NCI-H748 (cell line): ENCODE measurements at regions not wholly inside any gene's neighbourhood (a gene's known extent, or its start where the extent isn't known, plus 50 kb on each side); places are given as distances from the start of the nearest gene placed in this dataset.
"Not testable (repeated sequence)": the region's sequence is repeated elsewhere in the genome, so short reads cannot be mapped to it uniquely, and the experiment has no call there.

Experiments
- DNase-seq: peaks from one replicate; lab custom pipeline; 2025; ENCODE audit not compliant: unreplicated experiment; lab: John Stamatoyannopoulos, UW

DNA sequence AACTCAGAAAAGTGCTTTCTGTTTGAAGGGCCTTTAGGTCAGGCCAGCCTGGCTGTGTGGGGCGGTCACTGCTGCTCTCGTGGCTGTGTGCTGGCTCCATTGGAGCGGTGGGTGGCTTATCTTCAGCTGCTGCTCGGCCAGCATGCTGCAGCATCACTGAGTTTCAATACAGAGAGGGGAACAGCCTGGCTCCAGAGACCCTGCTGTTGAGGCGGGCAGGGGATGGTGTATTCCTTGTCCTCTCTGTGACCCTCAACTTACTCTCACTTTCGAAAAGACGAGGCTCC, 248.5 kb upstream of the ONECUT1 start:
- DNase-seq: no peak

GRCh38 chr15:53037904-53038654, 247.9 kb upstream of the ONECUT1 start:
- no peak for DNase-seq

GRCh38 chr15:53036641-53037040, 246.5 kb upstream of the ONECUT1 start:
- no peak for DNase-seq

- no peak for DNase-seq
Observed at GRCh38 chr15:53034767-53035245, 244.7 kb upstream of the ONECUT1 start.

GRCh38 chr15:53033709-53034108, 243.6 kb upstream of the ONECUT1 start:
- DNase-seq: no peak

- DNase-seq: peak; percentile 9
Observed at GRCh38 chr15:53031469-53031868, 241.3 kb upstream of the ONECUT1 start.

DNA sequence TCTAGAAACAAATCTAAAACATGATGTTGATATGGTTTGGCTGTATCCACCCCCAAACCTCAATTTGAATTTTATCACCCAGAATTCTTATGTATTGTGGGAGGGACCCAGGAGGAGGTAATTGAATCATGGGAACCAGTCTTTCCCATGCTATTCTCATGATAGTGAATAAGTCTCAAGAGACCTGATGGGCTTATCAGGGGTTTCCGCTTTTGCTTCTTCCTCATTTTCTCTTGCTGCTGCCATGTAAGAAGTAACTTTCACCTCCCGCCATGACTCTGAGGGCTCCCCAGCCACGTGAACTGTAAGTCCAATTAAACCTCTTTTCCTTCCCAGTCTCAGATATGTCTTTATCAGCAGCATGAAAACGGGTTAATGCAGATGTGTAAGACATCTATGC, 232.7 kb upstream of the ONECUT1 start:
- no peak for DNase-seq

DNA sequence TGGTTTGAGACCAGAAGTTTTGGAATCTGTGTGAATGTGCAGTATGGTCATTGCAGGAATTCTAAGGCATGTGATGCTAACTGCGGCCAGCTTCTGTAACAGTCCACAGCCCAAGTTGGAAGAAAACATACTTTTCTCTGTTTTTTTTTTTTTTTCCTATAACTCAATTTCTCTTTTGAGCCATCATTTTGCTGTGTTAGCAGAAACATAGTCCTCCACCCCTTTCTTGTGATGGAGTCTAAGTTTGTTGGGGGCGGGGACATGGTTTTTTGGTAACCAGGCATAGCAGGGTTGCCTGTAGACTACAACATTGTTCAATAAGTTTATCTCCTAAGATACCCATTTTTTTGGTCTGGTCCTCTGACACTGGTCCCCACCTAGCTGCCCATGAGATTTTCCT, 223.2 kb upstream of the ONECUT1 start:
- no peak for DNase-seq

DNA sequence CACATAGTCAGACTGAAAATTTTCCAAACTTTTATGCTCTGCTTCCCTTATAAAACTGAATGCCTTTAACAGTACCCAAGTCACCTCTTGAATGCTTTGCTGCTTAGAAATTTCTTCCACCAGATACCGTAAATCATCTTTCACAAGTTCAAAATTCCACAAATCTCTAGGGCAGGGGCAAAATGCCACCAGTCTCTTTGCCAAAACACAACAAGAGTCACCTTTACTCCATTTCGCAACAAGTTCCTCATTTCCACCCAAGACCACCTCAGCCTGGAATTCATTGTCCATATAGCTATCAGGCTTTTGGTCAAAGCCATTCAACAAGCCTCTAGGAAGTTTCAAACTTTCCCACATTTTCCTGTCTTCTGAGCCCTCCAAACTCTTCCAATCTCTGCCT, 221.6 kb upstream of the ONECUT1 start:
- not testable (repeated sequence) for DNase-seq

DNA sequence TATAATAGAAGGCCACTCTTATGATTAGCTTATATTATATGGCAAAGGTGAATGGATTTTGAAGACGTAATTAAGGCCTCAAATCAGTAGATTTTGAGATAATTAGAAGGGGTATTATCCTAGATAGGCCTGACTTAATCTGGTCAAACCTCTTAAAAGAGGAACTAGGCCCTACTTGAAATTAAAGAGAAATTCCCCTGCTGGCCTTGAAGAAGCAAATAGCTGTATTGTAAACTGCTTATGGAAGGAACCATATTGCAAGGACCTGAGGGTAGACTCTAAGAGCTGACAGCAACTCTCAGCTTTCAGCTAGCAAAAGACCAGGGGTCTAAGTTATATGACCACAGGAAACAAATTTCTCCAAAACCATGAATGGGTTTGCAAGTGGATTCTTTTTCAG, 219.0 kb upstream of the ONECUT1 start:
- DNase-seq: no peak

DNA sequence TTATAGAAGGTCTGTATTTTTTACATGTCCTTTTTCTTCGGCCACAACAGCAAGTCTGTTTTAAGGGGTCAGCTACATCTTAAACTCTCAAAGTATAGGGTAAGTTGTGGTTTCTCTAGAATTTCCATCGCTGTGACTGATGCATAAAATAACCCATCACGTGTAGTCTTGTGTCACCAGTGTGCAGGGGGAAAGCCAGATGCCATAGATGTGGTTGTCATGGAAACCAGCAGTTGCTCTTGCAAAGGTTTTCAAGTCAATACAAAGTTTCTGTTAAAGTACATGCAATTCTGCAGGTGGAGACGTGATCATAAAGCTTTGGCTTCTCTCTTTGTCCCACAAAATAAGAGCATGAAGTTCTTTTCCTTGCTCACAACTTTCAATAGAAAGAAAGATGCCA, 210.3 kb upstream of the ONECUT1 start:
- DNase-seq: peak; percentile 7

DNA sequence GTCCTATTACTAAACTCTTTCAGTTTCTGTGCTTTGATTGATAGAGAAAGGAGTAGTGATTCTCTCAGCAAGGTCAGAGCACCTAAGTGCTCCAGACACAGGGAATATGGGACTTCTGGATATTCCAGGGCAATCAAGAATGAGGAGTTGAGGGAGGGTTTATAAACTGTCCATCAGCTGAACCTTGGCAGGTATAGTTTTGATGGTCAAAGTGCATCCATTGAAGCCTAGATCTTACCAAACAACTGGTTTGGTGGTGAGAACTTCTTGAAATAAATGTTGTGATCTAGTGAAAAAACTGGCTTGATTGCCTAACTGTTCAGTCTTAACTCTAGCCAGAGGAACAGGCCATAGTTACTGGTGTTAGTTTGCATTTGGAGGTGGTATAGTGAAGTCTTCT, 207.0 kb upstream of the ONECUT1 start:
- DNase-seq: no peak

DNA sequence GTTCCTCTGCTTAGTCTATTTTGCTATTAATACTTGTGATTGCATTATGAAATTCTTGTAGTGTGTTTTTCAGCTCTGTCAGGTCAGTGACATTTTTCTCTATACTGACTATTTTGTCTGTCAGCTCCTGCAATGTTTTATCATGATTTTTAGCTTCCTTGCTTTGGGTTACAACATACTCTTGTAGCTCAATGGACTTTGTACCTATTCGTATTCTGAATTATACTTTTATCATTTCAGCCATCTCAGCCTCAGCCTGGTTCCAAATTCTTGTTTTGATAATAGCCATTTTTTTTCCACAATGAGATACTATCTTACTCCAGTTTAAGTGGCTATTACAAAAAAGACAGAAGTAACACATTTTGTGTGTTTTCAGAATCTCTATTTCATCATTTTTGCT, 204.2 kb upstream of the ONECUT1 start:
- no peak for DNase-seq

DNA sequence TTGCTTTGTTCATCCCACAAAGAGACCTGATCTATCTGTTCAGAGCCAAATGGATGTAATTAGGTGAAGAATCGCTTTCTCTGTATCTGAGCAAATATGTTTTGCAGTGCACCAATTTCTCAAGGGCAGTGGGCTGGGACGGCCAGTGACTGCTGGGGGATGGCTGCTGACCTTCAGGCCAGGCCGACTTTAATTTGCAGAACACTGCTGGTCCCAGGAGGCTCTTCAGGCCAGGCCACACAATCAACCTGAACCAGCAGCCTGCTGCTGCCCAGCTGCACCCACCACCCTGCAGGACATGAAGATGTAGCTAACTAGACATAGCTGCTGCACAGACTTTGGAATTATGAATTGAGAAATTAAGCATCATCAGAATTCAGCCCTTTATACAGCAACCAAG, 194.4 kb upstream of the ONECUT1 start:
- no peak for DNase-seq

DNA sequence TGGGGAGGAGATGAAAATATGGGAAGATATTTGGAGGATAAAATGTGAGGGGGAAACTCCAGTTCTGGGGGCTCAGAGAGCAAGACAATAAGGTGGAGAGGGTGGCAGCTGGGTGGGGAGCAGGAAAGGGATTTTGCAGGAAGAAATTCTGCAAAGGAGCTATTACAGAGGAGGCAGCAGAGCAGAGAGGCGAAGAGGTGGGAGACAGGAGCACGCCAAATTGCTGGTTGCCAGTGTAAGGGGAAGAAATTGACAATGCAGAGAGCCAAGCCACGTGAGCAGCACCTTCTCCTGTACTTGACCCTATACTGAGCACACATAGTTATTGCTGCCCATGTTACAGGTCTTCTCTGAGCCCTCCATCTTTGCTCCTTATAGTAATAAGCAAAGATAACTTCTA, 190.3 kb upstream of the ONECUT1 start:
- no peak for DNase-seq

DNA sequence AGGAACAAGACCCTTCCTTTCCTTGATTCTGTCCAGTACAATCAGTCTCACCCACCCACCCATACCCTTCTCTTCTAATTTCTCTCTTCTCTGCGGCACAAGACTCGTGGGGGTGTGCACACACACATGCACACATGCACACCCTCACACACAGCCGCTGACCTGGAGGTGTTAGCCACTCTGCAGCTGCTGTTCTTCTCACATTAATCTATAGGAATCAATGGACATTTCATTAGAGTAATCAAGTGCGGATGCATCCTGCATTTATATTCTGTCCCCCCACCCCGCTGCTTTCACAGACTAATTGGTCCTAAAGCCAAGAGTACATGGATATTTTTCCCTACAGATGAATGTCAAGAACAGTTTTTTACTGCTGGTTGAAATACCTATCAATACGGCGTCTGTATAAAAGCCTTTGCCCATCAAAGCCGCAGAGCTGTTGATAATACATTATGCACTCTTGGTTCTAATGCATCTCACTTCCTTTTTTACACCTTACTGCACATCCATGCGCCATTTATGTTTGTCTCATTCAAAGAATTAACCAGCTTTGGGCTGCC, 186.5 kb upstream of the ONECUT1 start:
- no peak for DNase-seq

DNA sequence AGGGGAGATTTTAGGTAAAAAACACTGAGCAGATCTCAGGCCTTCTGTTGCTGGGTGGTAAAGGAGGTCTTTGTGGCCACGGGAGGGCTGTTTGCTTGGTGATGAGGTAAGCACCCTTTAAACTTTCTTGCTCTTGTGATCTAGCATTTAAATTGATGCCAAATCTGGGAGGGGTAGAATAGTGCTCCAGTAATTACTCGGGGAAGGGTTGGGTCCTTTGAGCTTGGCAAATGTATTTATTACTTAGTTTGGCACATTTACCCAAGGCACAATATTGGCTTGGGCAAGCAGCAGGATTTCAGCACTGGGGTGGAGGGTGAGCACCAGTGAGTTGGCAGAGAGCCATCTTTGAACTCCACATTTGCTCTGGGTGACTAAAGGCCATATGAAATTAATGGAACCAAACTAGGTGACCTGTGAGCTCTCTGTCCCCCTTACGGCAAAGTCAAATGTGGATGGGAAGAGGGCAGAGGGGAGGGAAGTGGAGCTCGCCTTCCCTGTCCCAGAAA, 185.9 kb upstream of the ONECUT1 start:
- DNase-seq: no peak

DNA sequence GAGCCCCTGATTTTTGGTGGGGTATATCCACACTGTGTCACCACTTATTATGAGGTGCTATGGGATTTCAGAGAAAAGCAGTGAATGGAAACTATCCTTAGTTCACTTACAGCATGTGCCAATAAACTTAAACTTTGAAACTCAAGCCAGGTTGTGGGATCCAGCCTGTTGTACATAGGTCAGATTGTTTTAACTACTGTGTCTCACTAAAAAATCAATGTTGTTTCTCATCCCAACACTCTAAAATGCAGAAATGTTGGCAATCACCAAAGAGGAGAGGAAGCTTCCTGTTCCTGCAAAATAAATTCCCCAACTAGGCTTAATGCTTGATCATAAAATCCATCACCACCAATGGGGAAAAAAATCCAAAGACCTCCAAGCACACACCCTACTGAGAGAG, 173.7 kb upstream of the ONECUT1 start:
- DNase-seq: no peak

DNA sequence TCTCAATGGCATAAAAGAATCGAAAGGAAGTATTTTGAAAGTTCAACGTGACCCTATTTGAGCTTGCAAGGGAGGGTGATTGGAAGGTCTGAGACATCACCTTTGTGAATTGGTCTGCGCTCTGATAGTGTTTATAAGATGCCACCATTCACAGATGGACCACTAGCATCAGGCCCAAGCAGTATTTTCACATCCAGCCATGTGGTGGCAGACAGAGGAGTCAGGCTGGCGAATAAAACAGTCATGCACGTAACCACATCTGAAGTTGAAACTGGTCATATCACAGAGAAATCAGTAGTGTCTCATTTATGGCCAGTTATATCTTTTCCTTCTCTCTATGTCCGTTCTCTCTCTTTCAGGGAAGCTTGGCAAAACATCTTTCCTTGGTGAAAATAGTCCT, 170.1 kb upstream of the ONECUT1 start:
- DNase-seq: no peak

DNA sequence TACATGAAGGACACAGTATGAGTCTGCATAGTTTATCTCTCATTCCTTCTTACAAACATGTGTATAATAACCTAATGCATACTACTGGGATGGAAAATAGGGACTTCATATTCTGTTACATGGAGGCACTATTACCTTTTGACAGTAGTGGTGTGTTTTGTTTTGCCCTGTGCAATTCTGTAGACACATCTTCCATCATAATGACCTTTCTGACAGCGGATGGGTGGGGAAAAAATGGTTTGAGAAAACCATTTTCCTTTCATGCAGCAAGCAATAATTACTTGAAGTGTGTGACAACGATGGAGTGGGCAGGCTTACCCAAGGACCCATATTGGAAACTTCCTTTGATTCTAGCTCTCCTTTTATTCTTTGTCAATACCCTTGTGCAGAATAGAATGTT, 153.6 kb upstream of the ONECUT1 start:
- DNase-seq: no peak

DNA sequence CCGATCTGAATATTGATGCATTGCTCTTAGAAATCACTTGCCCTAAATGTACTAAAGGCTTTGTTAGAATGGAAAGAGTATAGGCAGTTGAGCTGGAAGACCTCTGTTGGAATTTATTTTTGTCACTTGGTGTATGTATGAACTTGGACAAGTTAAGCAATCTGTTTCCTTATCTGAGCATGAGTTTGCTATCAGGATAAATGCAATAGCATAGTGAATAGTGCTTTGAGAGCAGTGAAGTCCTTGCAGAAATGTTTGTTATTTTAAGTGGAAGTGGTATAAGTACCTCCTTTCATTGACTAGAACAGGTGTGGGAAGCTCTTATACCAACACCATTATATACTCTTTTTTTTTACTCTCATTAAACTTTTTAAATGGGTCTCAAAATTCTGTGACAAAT, 146.4 kb upstream of the ONECUT1 start:
- DNase-seq: no peak

- no peak for DNase-seq
Observed at GRCh38 chr15:52925130-52925529, 135.0 kb upstream of the ONECUT1 start.

DNA sequence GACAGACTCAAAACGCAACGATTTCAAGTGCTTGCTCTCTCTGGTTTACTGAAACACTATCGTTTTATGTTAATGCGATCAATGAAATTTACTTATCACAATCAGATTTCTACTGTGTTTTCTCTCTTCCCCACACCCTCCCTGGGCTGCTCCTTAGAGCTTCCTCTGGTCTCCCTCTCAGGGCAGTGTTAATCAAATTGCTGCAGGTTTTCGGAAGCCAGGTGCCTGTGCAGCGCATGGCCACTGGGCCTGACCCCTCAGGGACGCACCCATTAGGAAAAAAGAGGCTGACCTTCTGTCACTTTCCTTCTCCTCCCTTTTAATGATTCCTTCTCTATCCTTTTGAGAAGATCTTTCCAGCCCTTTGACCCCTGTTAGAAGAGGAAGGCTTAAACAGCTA, 134.5 kb upstream of the ONECUT1 start:
- DNase-seq: no peak
